GM20000 (cell line): ENCODE measurements at regions not wholly inside any gene's neighbourhood (a gene's known extent, or its start where the extent isn't known, plus 50 kb on each side); places are given as distances from the start of the nearest gene placed in this dataset.

Source experiments
- DNase-seq: peaks from one replicate; pipeline ENCODE4 v3.0.0; 2012; ENCODE audit warnings: low spot score
- TF ChIP-seq, protein P1 (sequence below): IDR thresholded peaks from 2 replicates; pipeline ENCODE4 v1.5.1; 2012; ENCODE audit warnings: mild to moderate bottlenecking, control low read depth; ENCODE audit errors: extremely low read depth, missing control alignments

- TF ChIP-seq, protein P1, sequence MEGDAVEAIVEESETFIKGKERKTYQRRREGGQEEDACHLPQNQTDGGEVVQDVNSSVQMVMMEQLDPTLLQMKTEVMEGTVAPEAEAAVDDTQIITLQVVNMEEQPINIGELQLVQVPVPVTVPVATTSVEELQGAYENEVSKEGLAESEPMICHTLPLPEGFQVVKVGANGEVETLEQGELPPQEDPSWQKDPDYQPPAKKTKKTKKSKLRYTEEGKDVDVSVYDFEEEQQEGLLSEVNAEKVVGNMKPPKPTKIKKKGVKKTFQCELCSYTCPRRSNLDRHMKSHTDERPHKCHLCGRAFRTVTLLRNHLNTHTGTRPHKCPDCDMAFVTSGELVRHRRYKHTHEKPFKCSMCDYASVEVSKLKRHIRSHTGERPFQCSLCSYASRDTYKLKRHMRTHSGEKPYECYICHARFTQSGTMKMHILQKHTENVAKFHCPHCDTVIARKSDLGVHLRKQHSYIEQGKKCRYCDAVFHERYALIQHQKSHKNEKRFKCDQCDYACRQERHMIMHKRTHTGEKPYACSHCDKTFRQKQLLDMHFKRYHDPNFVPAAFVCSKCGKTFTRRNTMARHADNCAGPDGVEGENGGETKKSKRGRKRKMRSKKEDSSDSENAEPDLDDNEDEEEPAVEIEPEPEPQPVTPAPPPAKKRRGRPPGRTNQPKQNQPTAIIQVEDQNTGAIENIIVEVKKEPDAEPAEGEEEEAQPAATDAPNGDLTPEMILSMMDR = no peak
- DNase-seq = no peak
Measured at GRCh38 chr5:125870256-125870655, 553.0 kb upstream of the GRAMD2B start.

DNA sequence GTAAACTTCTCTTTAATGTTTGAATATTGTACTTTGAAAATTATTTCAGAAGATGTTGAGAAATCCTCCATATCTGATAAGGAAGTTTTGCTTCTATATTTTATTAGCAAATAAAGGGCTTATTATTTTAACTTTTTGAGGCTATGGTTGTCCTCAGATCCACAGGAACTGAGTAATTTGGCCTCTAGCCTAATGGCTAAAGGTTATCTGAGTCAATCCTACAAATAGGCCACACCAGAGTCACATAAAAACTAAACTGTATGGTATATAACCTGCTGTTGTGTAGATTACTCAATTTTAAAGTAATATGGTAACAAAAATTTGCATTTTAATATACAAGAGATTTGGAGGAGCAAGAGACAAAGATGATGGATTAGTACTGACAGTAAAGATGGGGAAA lies 549.2 kb upstream of the GRAMD2B start:
- no peak for DNase-seq
- TF ChIP-seq, protein P1 = no peak

DNA sequence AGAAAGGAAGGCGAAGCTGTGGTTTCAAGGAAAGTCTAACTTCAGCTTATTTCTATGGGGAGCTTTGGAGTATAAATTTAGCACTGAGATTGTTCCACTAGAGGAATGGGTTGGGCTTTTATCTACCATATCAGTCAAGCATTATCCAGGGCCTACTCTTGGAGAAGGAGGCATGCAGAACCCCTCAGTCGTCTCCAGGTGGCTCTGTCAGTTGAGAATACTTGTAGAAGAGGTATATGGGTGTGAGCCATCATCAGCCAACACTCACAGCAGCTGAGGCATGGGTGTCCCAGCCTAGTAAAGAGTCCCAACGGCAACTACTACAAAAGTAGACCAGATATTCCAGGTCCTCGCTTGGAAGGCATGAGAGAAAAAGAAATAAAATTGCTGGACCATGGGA lies 548.5 kb upstream of the GRAMD2B start:
- TF ChIP-seq, protein P1 = no peak
- DNase-seq = no peak

DNA sequence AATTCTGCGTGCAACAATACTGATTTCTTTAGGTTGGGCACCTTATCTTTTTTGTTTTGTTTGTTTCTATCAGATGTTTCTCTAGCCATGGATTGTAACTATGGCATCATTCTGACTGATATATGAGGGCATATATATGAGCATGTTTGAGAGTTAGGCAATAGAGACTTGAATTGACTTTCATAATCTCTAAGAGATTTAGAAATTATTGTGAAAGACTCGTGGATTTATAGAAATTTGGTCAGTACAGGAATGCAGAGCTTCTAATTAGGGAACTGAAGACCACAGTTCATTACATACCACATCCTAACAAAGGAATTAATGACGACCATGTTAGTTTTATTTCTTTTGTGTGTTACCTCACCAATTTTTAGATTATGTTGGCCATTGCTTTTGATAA lies 546.0 kb upstream of the GRAMD2B start:
- TF ChIP-seq, protein P1 = no peak
- DNase-seq = no peak

- DNase-seq = no peak
- TF ChIP-seq, protein P1 = no peak
Measured at GRCh38 chr5:125882061-125882460, 541.1 kb upstream of the GRAMD2B start.

- TF ChIP-seq, protein P1 = no peak
- DNase-seq = no peak
Measured at GRCh38 chr5:125883223-125883622, 540.0 kb upstream of the GRAMD2B start.

GRCh38 chr5:125888358-125888757 lies 534.9 kb upstream of the GRAMD2B start:
- TF ChIP-seq, protein P1 = no peak

More at GRCh38 chr5:125888358-125888757, 534.9 kb upstream of the GRAMD2B start:
- DNase-seq = no peak
